Hepatocyte (in vitro differentiated cells): ENCODE measurements at regions not wholly inside any gene's neighbourhood (a gene's known extent, or its start where the extent isn't known, plus 50 kb on each side); places are given as distances from the start of the nearest gene placed in this dataset.

Experiments used
- EZH2 ChIP-seq: fragments of 200-600 bp; sonication (generic); IDR thresholded peaks from 2 replicates; pipeline ENCODE4 v1.6.1; 2016; ENCODE audit warnings: antibody characterized with exemption, mild to moderate bottlenecking, borderline replicate concordance
- TF ChIP-seq, protein P1 (sequence below): fragments of 200-600 bp; sonication (generic); IDR thresholded peaks from 2 replicates; pipeline ENCODE4 v1.5.1; 2016; ENCODE audit warnings: antibody characterized with exemption, mild to moderate bottlenecking; ENCODE audit not compliant: poor library complexity

DNA sequence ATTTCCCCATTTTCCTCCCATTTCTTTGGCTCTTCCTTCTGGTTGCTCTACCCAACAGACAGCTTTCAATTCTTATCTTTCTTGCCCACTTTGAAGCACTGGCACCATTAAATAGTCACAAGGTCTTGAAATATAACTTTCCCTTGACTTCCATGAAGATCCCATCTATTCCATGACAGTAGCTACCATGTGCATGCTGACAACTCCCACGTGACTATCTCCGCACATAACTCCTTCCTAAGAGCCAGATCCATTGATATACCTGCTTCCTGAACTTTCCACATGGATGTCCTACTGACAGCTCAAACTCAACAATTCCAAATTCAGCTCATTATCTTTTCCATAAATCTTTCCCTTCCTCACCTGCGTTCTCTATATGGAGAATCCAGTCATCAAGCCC, 101.4 kb downstream of the RIN2 start:
- TF ChIP-seq, protein P1, sequence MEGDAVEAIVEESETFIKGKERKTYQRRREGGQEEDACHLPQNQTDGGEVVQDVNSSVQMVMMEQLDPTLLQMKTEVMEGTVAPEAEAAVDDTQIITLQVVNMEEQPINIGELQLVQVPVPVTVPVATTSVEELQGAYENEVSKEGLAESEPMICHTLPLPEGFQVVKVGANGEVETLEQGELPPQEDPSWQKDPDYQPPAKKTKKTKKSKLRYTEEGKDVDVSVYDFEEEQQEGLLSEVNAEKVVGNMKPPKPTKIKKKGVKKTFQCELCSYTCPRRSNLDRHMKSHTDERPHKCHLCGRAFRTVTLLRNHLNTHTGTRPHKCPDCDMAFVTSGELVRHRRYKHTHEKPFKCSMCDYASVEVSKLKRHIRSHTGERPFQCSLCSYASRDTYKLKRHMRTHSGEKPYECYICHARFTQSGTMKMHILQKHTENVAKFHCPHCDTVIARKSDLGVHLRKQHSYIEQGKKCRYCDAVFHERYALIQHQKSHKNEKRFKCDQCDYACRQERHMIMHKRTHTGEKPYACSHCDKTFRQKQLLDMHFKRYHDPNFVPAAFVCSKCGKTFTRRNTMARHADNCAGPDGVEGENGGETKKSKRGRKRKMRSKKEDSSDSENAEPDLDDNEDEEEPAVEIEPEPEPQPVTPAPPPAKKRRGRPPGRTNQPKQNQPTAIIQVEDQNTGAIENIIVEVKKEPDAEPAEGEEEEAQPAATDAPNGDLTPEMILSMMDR, result no peak
- no peak for TF ChIP-seq EZH2
